ENCODE measurements at regions not wholly inside any gene's neighbourhood (a gene's known extent, or its start where the extent isn't known, plus 50 kb on each side); places are given as distances from the start of the nearest gene placed in this dataset.

GRCh38 chr12:91662021-91662420 is 479.4 kb upstream of the DCN start:
- TF ChIP-seq, protein P1, sequence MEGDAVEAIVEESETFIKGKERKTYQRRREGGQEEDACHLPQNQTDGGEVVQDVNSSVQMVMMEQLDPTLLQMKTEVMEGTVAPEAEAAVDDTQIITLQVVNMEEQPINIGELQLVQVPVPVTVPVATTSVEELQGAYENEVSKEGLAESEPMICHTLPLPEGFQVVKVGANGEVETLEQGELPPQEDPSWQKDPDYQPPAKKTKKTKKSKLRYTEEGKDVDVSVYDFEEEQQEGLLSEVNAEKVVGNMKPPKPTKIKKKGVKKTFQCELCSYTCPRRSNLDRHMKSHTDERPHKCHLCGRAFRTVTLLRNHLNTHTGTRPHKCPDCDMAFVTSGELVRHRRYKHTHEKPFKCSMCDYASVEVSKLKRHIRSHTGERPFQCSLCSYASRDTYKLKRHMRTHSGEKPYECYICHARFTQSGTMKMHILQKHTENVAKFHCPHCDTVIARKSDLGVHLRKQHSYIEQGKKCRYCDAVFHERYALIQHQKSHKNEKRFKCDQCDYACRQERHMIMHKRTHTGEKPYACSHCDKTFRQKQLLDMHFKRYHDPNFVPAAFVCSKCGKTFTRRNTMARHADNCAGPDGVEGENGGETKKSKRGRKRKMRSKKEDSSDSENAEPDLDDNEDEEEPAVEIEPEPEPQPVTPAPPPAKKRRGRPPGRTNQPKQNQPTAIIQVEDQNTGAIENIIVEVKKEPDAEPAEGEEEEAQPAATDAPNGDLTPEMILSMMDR (IDR thresholded peaks at IDR 0.05): no peak
- TF ChIP-seq POLR2A (IDR thresholded peaks at IDR 0.05) (no peak), EP300 (IDR thresholded peaks at IDR 0.05) (no peak), POLR2AphosphoS5 (IDR thresholded peaks at IDR 0.05) (no peak)
